ENCODE measurements at regions not wholly inside any gene's neighbourhood (a gene's known extent, or its start where the extent isn't known, plus 50 kb on each side); places are given as distances from the start of the nearest gene placed in this dataset.

GRCh38 chr9:99743006-99743405 is 78.7 kb upstream of the NR4A3 start:
- TF ChIP-seq, protein P1, sequence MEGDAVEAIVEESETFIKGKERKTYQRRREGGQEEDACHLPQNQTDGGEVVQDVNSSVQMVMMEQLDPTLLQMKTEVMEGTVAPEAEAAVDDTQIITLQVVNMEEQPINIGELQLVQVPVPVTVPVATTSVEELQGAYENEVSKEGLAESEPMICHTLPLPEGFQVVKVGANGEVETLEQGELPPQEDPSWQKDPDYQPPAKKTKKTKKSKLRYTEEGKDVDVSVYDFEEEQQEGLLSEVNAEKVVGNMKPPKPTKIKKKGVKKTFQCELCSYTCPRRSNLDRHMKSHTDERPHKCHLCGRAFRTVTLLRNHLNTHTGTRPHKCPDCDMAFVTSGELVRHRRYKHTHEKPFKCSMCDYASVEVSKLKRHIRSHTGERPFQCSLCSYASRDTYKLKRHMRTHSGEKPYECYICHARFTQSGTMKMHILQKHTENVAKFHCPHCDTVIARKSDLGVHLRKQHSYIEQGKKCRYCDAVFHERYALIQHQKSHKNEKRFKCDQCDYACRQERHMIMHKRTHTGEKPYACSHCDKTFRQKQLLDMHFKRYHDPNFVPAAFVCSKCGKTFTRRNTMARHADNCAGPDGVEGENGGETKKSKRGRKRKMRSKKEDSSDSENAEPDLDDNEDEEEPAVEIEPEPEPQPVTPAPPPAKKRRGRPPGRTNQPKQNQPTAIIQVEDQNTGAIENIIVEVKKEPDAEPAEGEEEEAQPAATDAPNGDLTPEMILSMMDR (IDR thresholded peaks at IDR 0.05): no peak
- TF ChIP-seq POLR2A (IDR thresholded peaks at IDR 0.05): no peak

Measured in uterus (tissue), 2 donors.